Body of pancreas (tissue), 4 donors: ENCODE measurements at regions not wholly inside any gene's neighbourhood (a gene's known extent, or its start where the extent isn't known, plus 50 kb on each side); places are given as distances from the start of the nearest gene placed in this dataset.

ENCODE experiments used
- POLR2A ChIP-seq, 3 donors: fragments of 450-650 bp; IDR thresholded peaks; one replicate each; pipeline ENCODE4 v1.6.1; 2016; ENCODE audit warnings: antibody characterized with exemption in 3 of 3, mild to moderate bottlenecking in 2 of 3
- TF ChIP-seq, protein P1 (sequence below), 7 experiments: fragments of 450-650 bp in 4 of 7; fragments of 200-600 bp in 3 of 7; sonication (generic) in 3 of 7; IDR thresholded peaks; one replicate each; pipeline ENCODE4 v1.5.1; 2016 to 2019; ENCODE audit warnings: antibody characterized with exemption in 7 of 7

DNA sequence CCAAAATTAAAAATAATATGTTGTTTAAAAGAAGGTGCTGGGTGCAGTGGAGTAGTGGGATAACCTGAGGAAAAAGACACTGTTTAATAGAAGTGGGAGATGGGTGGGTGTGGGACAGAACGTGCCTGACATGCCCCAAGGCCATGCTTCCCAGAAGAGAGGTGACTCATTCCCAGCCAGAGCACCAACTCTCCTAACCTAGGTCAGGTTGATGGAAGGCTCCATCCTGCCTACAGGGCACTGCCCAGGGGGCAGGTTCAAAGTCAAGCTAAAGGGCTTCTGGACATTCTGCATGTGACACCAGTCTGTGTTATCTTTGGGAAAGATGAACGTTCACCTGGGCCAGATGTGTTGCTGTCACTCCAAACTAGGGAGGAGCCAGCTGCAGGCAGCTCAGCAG is 453.1 kb downstream of the SOX6 start:
- TF ChIP-seq, protein P1, sequence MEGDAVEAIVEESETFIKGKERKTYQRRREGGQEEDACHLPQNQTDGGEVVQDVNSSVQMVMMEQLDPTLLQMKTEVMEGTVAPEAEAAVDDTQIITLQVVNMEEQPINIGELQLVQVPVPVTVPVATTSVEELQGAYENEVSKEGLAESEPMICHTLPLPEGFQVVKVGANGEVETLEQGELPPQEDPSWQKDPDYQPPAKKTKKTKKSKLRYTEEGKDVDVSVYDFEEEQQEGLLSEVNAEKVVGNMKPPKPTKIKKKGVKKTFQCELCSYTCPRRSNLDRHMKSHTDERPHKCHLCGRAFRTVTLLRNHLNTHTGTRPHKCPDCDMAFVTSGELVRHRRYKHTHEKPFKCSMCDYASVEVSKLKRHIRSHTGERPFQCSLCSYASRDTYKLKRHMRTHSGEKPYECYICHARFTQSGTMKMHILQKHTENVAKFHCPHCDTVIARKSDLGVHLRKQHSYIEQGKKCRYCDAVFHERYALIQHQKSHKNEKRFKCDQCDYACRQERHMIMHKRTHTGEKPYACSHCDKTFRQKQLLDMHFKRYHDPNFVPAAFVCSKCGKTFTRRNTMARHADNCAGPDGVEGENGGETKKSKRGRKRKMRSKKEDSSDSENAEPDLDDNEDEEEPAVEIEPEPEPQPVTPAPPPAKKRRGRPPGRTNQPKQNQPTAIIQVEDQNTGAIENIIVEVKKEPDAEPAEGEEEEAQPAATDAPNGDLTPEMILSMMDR (IDR thresholded peaks at IDR 0.05) = no peak
- TF ChIP-seq POLR2A (IDR thresholded peaks at IDR 0.05) = no peak
